Calu3 (cell line): ENCODE measurements at regions not wholly inside any gene's neighbourhood (a gene's known extent, or its start where the extent isn't known, plus 50 kb on each side); places are given as distances from the start of the nearest gene placed in this dataset.

Experiments used
- BruUV-seq: library from RNA; stranded (reverse); fragments of 400-500 nt; replicated peaks from 2 replicates; lab custom pipeline; 2021; lab: Mats Ljungman, UMichigan
- CTCF ChIA-PET: fragments of 300-600 bp; sonication (Branson Sonifier 250); formaldehyde crosslinking; loops from one replicate; lab custom pipeline; 2022; ENCODE audit warnings: antibody characterized with exemption; lab: Charles Lee
- DNase-seq: peaks from one replicate; pipeline ENCODE4 v3.0.0; 2022
- H3K27ac Mint-ChIP-seq: one replicate; pipeline ENCODE4 v1.8.0; 2022; ENCODE audit warnings: mixed read lengths; ENCODE audit not compliant: unreplicated experiment
- H3K27me3 Mint-ChIP-seq: one replicate; pipeline ENCODE4 v1.8.0; 2022; ENCODE audit warnings: mixed read lengths; ENCODE audit not compliant: unreplicated experiment
- H3K36me3 Mint-ChIP-seq: one replicate; pipeline ENCODE4 v1.8.0; 2022; ENCODE audit warnings: mild to moderate bottlenecking, moderate library complexity, mixed read lengths; ENCODE audit not compliant: insufficient read depth, unreplicated experiment
- H3K4me1 Mint-ChIP-seq: one replicate; pipeline ENCODE4 v1.8.0; 2022; ENCODE audit warnings: mild to moderate bottlenecking, low read depth, mixed read lengths; ENCODE audit not compliant: unreplicated experiment
- H3K4me3 Mint-ChIP-seq: one replicate; pipeline ENCODE4 v1.8.0; 2022; ENCODE audit warnings: mild to moderate bottlenecking, low read depth, moderate library complexity, mixed read lengths; ENCODE audit not compliant: unreplicated experiment
- H3K9me3 Mint-ChIP-seq: one replicate; pipeline ENCODE4 v1.8.0; 2022; ENCODE audit warnings: low read depth, mixed read lengths; ENCODE audit not compliant: unreplicated experiment
- CTCF ChIP-seq: fragments of 200-600 bp; IDR thresholded peaks from one replicate; pipeline ENCODE4 v1.8.0; 2022; ENCODE audit warnings: antibody characterized with exemption; ENCODE audit not compliant: unreplicated experiment
- intact Hi-C: fragments of 100-400 bp; cut with micrococcal nuclease; formaldehyde crosslinking; loops from one replicate; pipeline ENCODE4 v1.10.0; 2022; ENCODE audit not compliant: unreplicated experiment

DNA sequence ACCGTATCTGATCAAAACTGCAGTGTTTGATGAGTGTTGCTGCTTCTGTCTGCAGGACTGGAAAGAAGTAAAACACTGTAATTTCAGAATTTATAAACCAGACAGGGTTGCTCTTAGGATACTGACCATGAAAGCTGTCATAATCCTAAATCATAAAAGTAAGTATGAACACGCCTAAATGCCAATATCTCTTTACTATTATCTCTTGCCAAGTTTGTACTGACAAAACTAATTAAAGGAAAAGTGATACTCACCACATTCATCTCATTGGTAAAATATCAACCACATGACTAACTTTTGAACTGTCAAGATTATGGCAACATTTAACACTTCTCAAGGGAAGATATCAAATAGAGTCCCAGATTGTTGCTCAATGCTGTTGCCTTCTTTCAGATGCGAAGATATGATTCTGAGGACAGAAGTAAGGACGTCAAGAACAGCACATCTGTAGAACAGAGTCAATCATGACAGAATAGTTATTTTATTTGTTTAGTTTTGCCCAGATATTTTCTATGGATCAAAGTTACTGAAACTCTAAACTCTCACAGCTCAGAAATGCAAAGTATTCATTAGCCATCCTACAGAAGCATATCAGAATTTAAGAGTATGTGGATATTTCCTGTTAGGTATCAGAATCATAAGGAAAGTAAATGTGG is 61.4 kb upstream of the COL8A1 start:
- intact Hi-C loops, result no loop called here
- DNase-seq, result no peak
- H3K27me3 Mint-ChIP-seq, result no peaks in the 10 kb centered on the region
- no peak for TF ChIP-seq CTCF
- no peak overlapping the region for H3K4me3 Mint-ChIP-seq
- H3K36me3 Mint-ChIP-seq, result no peaks in the 10 kb centered on the region
- CTCF ChIA-PET, result no interaction called here
- H3K9me3 Mint-ChIP-seq, result peaks cover 3% of the 10 kb centered on the region
- no TSS peak for BruUV-seq
- H3K27ac Mint-ChIP-seq, result no peak overlapping the region
- H3K4me1 Mint-ChIP-seq, result peaks cover 33% of the 10 kb centered on the region

DNA sequence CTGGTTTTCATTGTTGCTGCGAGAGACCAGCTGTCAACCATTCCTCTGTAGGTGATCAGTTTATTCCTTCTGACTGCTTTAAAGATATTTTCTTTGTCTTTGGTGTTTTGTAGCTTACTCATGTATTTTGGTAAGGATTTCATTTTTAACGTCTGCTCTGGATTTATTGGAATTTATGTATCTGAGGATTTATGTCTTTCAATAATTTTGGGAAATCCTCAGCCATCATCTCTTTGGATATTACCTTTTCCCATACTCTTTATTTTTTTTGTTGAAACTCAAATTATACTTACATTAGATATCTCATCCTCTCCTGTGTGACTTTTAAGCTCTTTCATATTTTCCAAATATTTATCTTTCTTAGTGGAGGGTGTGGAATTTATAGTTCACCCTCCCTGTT is 62.7 kb upstream of the COL8A1 start:
- H3K27me3 Mint-ChIP-seq, result no peaks in the 10 kb centered on the region
- no peak for TF ChIP-seq CTCF
- H3K4me3 Mint-ChIP-seq, result no peak overlapping the region
- H3K4me1 Mint-ChIP-seq, result peaks cover 33% of the 10 kb centered on the region
- H3K36me3 Mint-ChIP-seq, result no peaks in the 10 kb centered on the region
- intact Hi-C loops, result no loop called here
- DNase-seq, result no peak
- H3K27ac Mint-ChIP-seq, result no peak overlapping the region
- no TSS peak for BruUV-seq
- H3K9me3 Mint-ChIP-seq, result peaks cover 3% of the 10 kb centered on the region
- CTCF ChIA-PET, result no interaction called here

GRCh38 chr3:99570061-99570460 is 68.3 kb upstream of the COL8A1 start:
- DNase-seq, result no peak
- no peaks in the 10 kb centered on the region for H3K4me1 Mint-ChIP-seq
- BruUV-seq, result no TSS peak
- CTCF ChIA-PET, result interaction anchor here (0.6 to 0.7 kb wide), 2 partner anchors 178 to 837 kb away, joined by 3 read pairs; no protein-coding TSS in a partner anchor
- no peaks in the 10 kb centered on the region for H3K36me3 Mint-ChIP-seq
- H3K9me3 Mint-ChIP-seq, result peaks cover 2% of the 10 kb centered on the region
- TF ChIP-seq CTCF, result no peak
- H3K4me3 Mint-ChIP-seq, result no peak overlapping the region
- no peaks in the 10 kb centered on the region for H3K27me3 Mint-ChIP-seq
- H3K27ac Mint-ChIP-seq, result no peak overlapping the region
- intact Hi-C loops, result no loop called here

DNA sequence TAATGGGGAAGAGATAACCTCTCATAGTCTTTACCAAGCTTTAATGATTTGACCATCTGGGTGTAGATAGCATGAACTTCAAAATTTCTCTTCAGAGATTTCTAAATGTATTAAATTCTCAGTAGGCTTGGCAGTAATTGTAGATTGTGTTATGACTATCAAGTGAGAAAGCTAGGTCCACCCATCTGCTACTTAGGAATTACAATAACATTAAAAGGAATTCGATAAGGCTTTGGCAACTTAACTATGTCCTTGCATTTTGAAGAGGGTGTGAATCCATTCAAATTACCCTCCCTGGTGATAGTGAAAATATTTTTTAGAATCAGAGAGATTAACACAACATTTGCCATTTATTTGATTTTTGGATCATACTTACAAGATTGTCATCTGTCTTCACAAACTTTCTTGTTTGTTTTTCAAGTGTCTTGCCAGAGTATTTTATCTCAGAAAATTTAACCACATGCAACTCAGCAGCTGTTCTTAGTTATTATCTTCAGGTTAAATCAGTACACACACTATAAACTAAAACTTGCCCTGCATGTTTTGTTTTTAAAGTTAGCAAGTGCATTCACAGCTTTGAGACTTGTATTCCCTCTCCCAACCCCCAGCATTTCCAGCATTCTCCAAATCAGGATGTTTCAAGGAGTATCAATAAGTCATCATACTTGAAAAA is 69.6 kb upstream of the COL8A1 start:
- Mint-ChIP-seq H3K9me3 (peaks cover 2% of the 10 kb centered on the region), H3K27ac (no peak overlapping the region), H3K36me3 (no peaks in the 10 kb centered on the region), H3K4me3 (no peak overlapping the region), H3K27me3 (no peaks in the 10 kb centered on the region), H3K4me1 (no peaks in the 10 kb centered on the region)
- DNase-seq, result no peak
- intact Hi-C loops, result no loop called here
- BruUV-seq, result no TSS peak
- TF ChIP-seq CTCF, result no peak
- CTCF ChIA-PET, result no interaction called here
